ENCODE measurements at regions not wholly inside any gene's neighbourhood (a gene's known extent, or its start where the extent isn't known, plus 50 kb on each side); places are given as distances from the start of the nearest gene placed in this dataset.

- TF ChIP-seq FOSL1 (IDR thresholded peaks at IDR 0.05; ENCODE audit: low read depth): no peak
- no peak for TF ChIP-seq CTCF (IDR thresholded peaks at IDR 0.05 in 2 of 3, conservative IDR thresholded peaks at IDR 0.05 in 1 of 3; ENCODE audit: borderline replicate concordance in 1 of 3, insufficient read depth in 1 of 3, low read depth in 2 of 3, low read length in 2 of 3)
- no peak for TF ChIP-seq ATF3 (IDR thresholded peaks at IDR 0.05)
- TF ChIP-seq EZH2 (IDR thresholded peaks at IDR 0.05): no peak
- TF ChIP-seq ZNF274 (IDR thresholded peaks at IDR 0.05; ENCODE audit: low read depth, low read length): no peak
- TF ChIP-seq POLR2AphosphoS5 (IDR thresholded peaks at IDR 0.05; ENCODE audit: low read depth, low read length): no peak
- no peak for TF ChIP-seq POLR2A (IDR thresholded peaks at IDR 0.05; ENCODE audit: borderline replicate concordance, extremely low read depth, insufficient read depth, insufficient read length)
- TF ChIP-seq JUND (IDR thresholded peaks at IDR 0.05): no peak
- no peak for TF ChIP-seq RAD21 (IDR thresholded peaks at IDR 0.05; ENCODE audit: low read depth)
- TF ChIP-seq ZFX (IDR thresholded peaks at IDR 0.05): no peak
- TF ChIP-seq EZH2phosphoT487 (IDR thresholded peaks at IDR 0.05; ENCODE audit: borderline replicate concordance): no peak
These were observed 72.1 kb upstream of the ARL4D start for GRCh38 chr17:43326490-43327275.
